Pancreas (tissue), 10 donors: ENCODE measurements at regions not wholly inside any gene's neighbourhood (a gene's known extent, or its start where the extent isn't known, plus 50 kb on each side); places are given as distances from the start of the nearest gene placed in this dataset.

Experiments used
- ATAC-seq, 4 donors: fragments of 200-7000 bp; cut with Tn5 transposase; one replicate each; pipeline versions ENCODE4 v1.8.0 to v1.9.1; 2020; ENCODE audit warnings: mild to moderate bottlenecking in 4 of 4, moderate library complexity in 4 of 4
- DNase-seq, 6 donors: peaks; one replicate each; pipeline ENCODE4 v3.0.0-alpha.2; 2020
- FAIRE-seq: peaks from 2 replicates; lab custom pipeline; 2012; peaks lifted over from hg19 to GRCh38; lab: Jason Lieb, UNC
- H3K27ac ChIP-seq, 4 donors: fragments of 200-600 bp; sonication (generic); 1 replicate in 3 of 4; 2 replicates in 1 of 4; pipeline versions ENCODE4 v1.5.0 to v1.8.0; 2020
- H3K27me3 ChIP-seq, 4 donors: fragments of 200-600 bp; one replicate each; pipeline ENCODE4 v1.8.0; 2021
- H3K36me3 ChIP-seq, 3 donors: fragments of 200-600 bp; sonication (generic) in 1 of 3; one replicate each; pipeline versions ENCODE4 v1.5.0 to v1.8.0; 2020 to 2021
- H3K4me1 ChIP-seq, 3 donors: fragments of 200-600 bp; one replicate each; pipeline ENCODE4 v1.8.0; 2021
- H3K4me3 ChIP-seq, 4 donors: fragments of 200-600 bp; sonication (generic) in 2 of 4; one replicate each; pipeline versions ENCODE4 v1.5.0 to v1.8.0; 2020 to 2021
- H3K9me3 ChIP-seq, 4 donors: fragments of 200-600 bp; one replicate each; pipeline ENCODE4 v1.8.0; 2021
- CTCF ChIP-seq, 4 donors: fragments of 200-600 bp; sonication (generic) in 3 of 4; IDR thresholded peaks; one replicate each; pipeline versions ENCODE4 v1.5.0 to v1.8.0; 2021; ENCODE audit warnings: antibody characterized with exemption in 4 of 4
- WGBS, 2 donors: extraction: QIAGEN DNeasy Blood & Tissue Kit; methylation state at CpG; one replicate each; pipeline ENCODE4 v1.1.7; 2013; 5-methylcytosine and 5-hydroxymethylcytosine counted together
- intact Hi-C, 3 donors: fragments of 100-400 bp; cut with DNase I; formaldehyde crosslinking; loops; one replicate each; pipeline versions ENCODE4 v1.11.1 to v1.14.2; 2022
- donor health status: healthy with polysubstance abuse.
- donor health status: DM: no; HTN: no; CAD: no; lungs with moderate emphysema.
- donor health status: DM: no; HTN: no; CAD: no.
- donor health status: control.
- donor health status: control.
- donor health status: Bipolar disorder and iron deficiency.
- donor health status: DM: yes; HTN: yes; CAD: no.
- donor health status: DM: no; HTN: no; CAD: no.
- donor health status: DM: no; HTN: no; CAD: no.
- donor health status: DM: yes; HTN: yes; CAD: no.

GRCh38 chr5:10166392-10166791 is 83.3 kb downstream of the ATPSCKMT start:
- no peaks in the 10 kb centered on the region for H3K9me3 ChIP-seq
- intact Hi-C loops: no loop called here
- no peak for TF ChIP-seq CTCF (IDR thresholded peaks at IDR 0.05)

GRCh38 chr5:10162468-10162867 is 87.2 kb downstream of the ATPSCKMT start:
- WGBS, 2 donors: 21 to 37% methylated on average over 5 of the region's 5 CpGs
- no peaks in the 10 kb centered on the region for H3K4me1 ChIP-seq
- no peaks in the 10 kb centered on the region for H3K36me3 ChIP-seq
- DNase-seq (no peak), FAIRE-seq (no peak), ATAC-seq (no peak)
- no peaks in the 10 kb centered on the region for H3K27me3 ChIP-seq
- TF ChIP-seq CTCF (IDR thresholded peaks at IDR 0.05): no peak
- no peak overlapping the region for H3K4me3 ChIP-seq
- H3K9me3 ChIP-seq: no peaks in the 10 kb centered on the region
- intact Hi-C loops: no loop called here
- no peak overlapping the region for H3K27ac ChIP-seq

More at GRCh38 chr5:10166392-10166791, 83.3 kb downstream of the ATPSCKMT start:
- no peaks in the 10 kb centered on the region for H3K4me1 ChIP-seq
- no peak overlapping the region for H3K4me3 ChIP-seq
- no peaks in the 10 kb centered on the region for H3K27me3 ChIP-seq
- H3K27ac ChIP-seq: no peak overlapping the region
- 90 to 100% methylated on average over 1 of the region's 1 CpG for WGBS, 2 donors
- DNase-seq (no peak), ATAC-seq (no peak), FAIRE-seq (no peak)
- no peaks in the 10 kb centered on the region for H3K36me3 ChIP-seq

GRCh38 chr5:10161778-10162177 is 87.9 kb downstream of the ATPSCKMT start:
- Histone ChIP-seq H3K4me1 (no peaks in the 10 kb centered on the region), H3K27me3 (no peaks in the 10 kb centered on the region), H3K4me3 (no peak overlapping the region), H3K9me3 (no peaks in the 10 kb centered on the region), H3K27ac (no peak overlapping the region), H3K36me3 (no peaks in the 10 kb centered on the region)
- FAIRE-seq (no peak), DNase-seq (no peak), ATAC-seq (no peak)
- 65 to 68% methylated on average over 3 of the region's 3 CpGs for WGBS, 2 donors
- TF ChIP-seq CTCF (IDR thresholded peaks at IDR 0.05): no peak
- intact Hi-C loops: no loop called here

- H3K9me3 ChIP-seq: no peaks in the 10 kb centered on the region
- ATAC-seq (no peak), FAIRE-seq (no peak), DNase-seq (no peak)
- H3K4me3 ChIP-seq: no peak overlapping the region
- H3K27me3 ChIP-seq: no peaks in the 10 kb centered on the region
- 65 to 68% methylated on average over 3 of the region's 3 CpGs for WGBS, 2 donors
- no peak for TF ChIP-seq CTCF (IDR thresholded peaks at IDR 0.05)
- intact Hi-C loops: no loop called here
- H3K4me1 ChIP-seq: no peaks in the 10 kb centered on the region
- no peak overlapping the region for H3K27ac ChIP-seq
- no peaks in the 10 kb centered on the region for H3K36me3 ChIP-seq
Observed at GRCh38 chr5:10160241-10160640, 89.4 kb downstream of the ATPSCKMT start.

GRCh38 chr5:10158886-10159285 is 90.8 kb downstream of the ATPSCKMT start:
- FAIRE-seq: no peak
- Histone ChIP-seq H3K36me3 (no peaks in the 10 kb centered on the region), H3K4me3 (no peak overlapping the region), H3K9me3 (no peaks in the 10 kb centered on the region), H3K27me3 (peaks cover 0 to 5% (median 0%) of the 10 kb centered on the region in 4 donors), H3K27ac (no peak overlapping the region), H3K4me1 (no peaks in the 10 kb centered on the region)
- no peak for TF ChIP-seq CTCF (IDR thresholded peaks at IDR 0.05)
- ATAC-seq: no peak
- DNase-seq: no peak
- intact Hi-C loops: no loop called here
